CD4-positive, CD25-positive, alpha-beta regulatory T cell (primary cell): ENCODE measurements at regions not wholly inside any gene's neighbourhood (a gene's known extent, or its start where the extent isn't known, plus 50 kb on each side); places are given as distances from the start of the nearest gene placed in this dataset.

Experiments
- ATAC-seq, 2 donors: fragments of 150-1000 bp; cut with Tn5 transposase; one replicate each; pipeline ENCODE4 v1.10.0; 2021; ENCODE audit warnings: low read depth in 2 of 2, moderate number of reproducible peaks in 2 of 2, moderate library complexity in 1 of 2
- DNase-seq, 3 donors: peaks; one replicate each; pipeline versions ENCODE4 v3.0.0 to v3.0.0-alpha.2; 2012 to 2022; ENCODE audit warnings: mixed read lengths in 1 of 3
- H3K27ac ChIP-seq: one replicate; pipeline ENCODE4 v1.7.0; 2013; ENCODE audit warnings: mild to moderate bottlenecking, low read length; ENCODE audit not compliant: insufficient read depth, poor library complexity, severe bottlenecking
- H3K27me3 ChIP-seq: one replicate; pipeline ENCODE4 v1.7.0; 2013; ENCODE audit warnings: low read length; ENCODE audit not compliant: control insufficient read depth, insufficient read depth
- H3K36me3 ChIP-seq: one replicate; pipeline ENCODE4 v1.7.0; 2013; ENCODE audit warnings: mild to moderate bottlenecking, low read length, moderate library complexity; ENCODE audit not compliant: control insufficient read depth, insufficient read depth
- H3K4me1 ChIP-seq: 2 replicates; pipeline ENCODE4 v1.7.0; 2013; ENCODE audit warnings: mild to moderate bottlenecking, low read length; ENCODE audit not compliant: insufficient read depth, control insufficient read depth, poor library complexity, severe bottlenecking
- H3K4me3 ChIP-seq: one replicate; pipeline ENCODE4 v1.7.0; 2013; ENCODE audit warnings: low read depth, mild to moderate bottlenecking, low read length, moderate library complexity
- H3K9me3 ChIP-seq, 2 experiments: 1 replicate in 1 of 2; 2 replicates in 1 of 2; pipeline ENCODE4 v1.7.0; 2013; ENCODE audit warnings: low read length in 2 of 2, mild to moderate bottlenecking in 1 of 2, moderate library complexity in 1 of 2; ENCODE audit not compliant: control insufficient read depth in 2 of 2
- H3K27ac Mint-ChIP-seq, 3 donors: one replicate each; pipeline ENCODE4 v1.8.0; 2020 to 2022; ENCODE audit warnings: mild to moderate bottlenecking in 3 of 3, mixed read lengths in 3 of 3, moderate library complexity in 2 of 3
- H3K27me3 Mint-ChIP-seq: one replicate; pipeline ENCODE4 v1.8.0; 2022; ENCODE audit warnings: mild to moderate bottlenecking, mixed read lengths
- H3K36me3 Mint-ChIP-seq: one replicate; pipeline ENCODE4 v1.8.0; 2020; ENCODE audit warnings: mixed read lengths
- H3K4me1 Mint-ChIP-seq, 4 donors: one replicate each; pipeline ENCODE4 v1.8.0; 2020 to 2022; ENCODE audit warnings: mixed read lengths in 4 of 4, mild to moderate bottlenecking in 1 of 4
- H3K4me3 Mint-ChIP-seq, 4 donors: one replicate each; pipeline ENCODE4 v1.8.0; 2020 to 2022; ENCODE audit warnings: mild to moderate bottlenecking in 4 of 4, mixed read lengths in 4 of 4, moderate library complexity in 3 of 4
- H3K9me3 Mint-ChIP-seq, 7 donors: one replicate each; pipeline ENCODE4 v1.8.0; 2020 to 2022; ENCODE audit warnings: mixed read lengths in 7 of 7, mild to moderate bottlenecking in 3 of 7, moderate library complexity in 2 of 7

GRCh38 chr5:74231697-74232096 is 408.8 kb downstream of the ENC1 start:
- H3K4me1 Mint-ChIP-seq = no peaks in the 10 kb centered on the region
- DNase-seq (no peak), ATAC-seq (no peak)
- H3K27me3 Mint-ChIP-seq = no peaks in the 10 kb centered on the region
- no peak overlapping the region for H3K27ac Mint-ChIP-seq
- Histone ChIP-seq H3K36me3 (no peaks in the 10 kb centered on the region), H3K27me3 (peaks cover 3% of the 10 kb centered on the region), H3K4me3 (no peak overlapping the region), H3K4me1 (no peaks in the 10 kb centered on the region), H3K9me3 (no peaks in the 10 kb centered on the region), H3K27ac (no peak overlapping the region)
- H3K36me3 Mint-ChIP-seq = no peaks in the 10 kb centered on the region
- peaks cover 0 to 4% (median 0%) of the 10 kb centered on the region in 7 donors for H3K9me3 Mint-ChIP-seq
- H3K4me3 Mint-ChIP-seq = no peak overlapping the region

- Histone ChIP-seq H3K9me3 (no peaks in the 10 kb centered on the region), H3K36me3 (no peaks in the 10 kb centered on the region), H3K4me1 (no peaks in the 10 kb centered on the region), H3K27me3 (no peaks in the 10 kb centered on the region), H3K4me3 (no peak overlapping the region), H3K27ac (no peak overlapping the region)
- ATAC-seq = no peak
- Mint-ChIP-seq H3K9me3 (peaks cover 0 to 2% (median 0%) of the 10 kb centered on the region in 7 donors), H3K27me3 (peaks cover 6% of the 10 kb centered on the region), H3K36me3 (no peaks in the 10 kb centered on the region), H3K4me3 (no peak overlapping the region), H3K4me1 (no peaks in the 10 kb centered on the region), H3K27ac (no peak overlapping the region)
- DNase-seq = no peak
Observed at GRCh38 chr5:74226716-74227485, 413.6 kb downstream of the ENC1 start.

- Mint-ChIP-seq H3K27me3 (peaks cover 6% of the 10 kb centered on the region), H3K9me3 (peaks cover 0 to 2% (median 0%) of the 10 kb centered on the region in 7 donors), H3K36me3 (no peaks in the 10 kb centered on the region), H3K4me1 (no peaks in the 10 kb centered on the region), H3K4me3 (no peak overlapping the region), H3K27ac (no peak overlapping the region)
- Histone ChIP-seq H3K27me3 (no peaks in the 10 kb centered on the region), H3K27ac (no peak overlapping the region), H3K36me3 (no peaks in the 10 kb centered on the region), H3K4me3 (no peak overlapping the region), H3K9me3 (no peaks in the 10 kb centered on the region), H3K4me1 (no peaks in the 10 kb centered on the region)
- DNase-seq = no peak
- ATAC-seq = no peak
Observed at GRCh38 chr5:74225587-74225986, 414.9 kb downstream of the ENC1 start.

GRCh38 chr5:74224331-74224730 is 416.2 kb downstream of the ENC1 start:
- no peaks in the 10 kb centered on the region for H3K4me1 ChIP-seq
- ATAC-seq (no peak), DNase-seq (no peak)
- no peak overlapping the region for H3K4me3 ChIP-seq
- Mint-ChIP-seq H3K36me3 (no peaks in the 10 kb centered on the region), H3K27ac (no peak overlapping the region), H3K4me1 (no peaks in the 10 kb centered on the region), H3K27me3 (peaks cover 6% of the 10 kb centered on the region), H3K9me3 (peaks cover 0 to 2% (median 0%) of the 10 kb centered on the region in 7 donors), H3K4me3 (no peak overlapping the region)
- H3K9me3 ChIP-seq = no peaks in the 10 kb centered on the region
- no peaks in the 10 kb centered on the region for H3K36me3 ChIP-seq
- H3K27ac ChIP-seq = no peak overlapping the region
- no peaks in the 10 kb centered on the region for H3K27me3 ChIP-seq

GRCh38 chr5:74222806-74223205 is 417.7 kb downstream of the ENC1 start:
- H3K36me3 ChIP-seq = no peaks in the 10 kb centered on the region

GRCh38 chr5:74221413-74221812 is 419.1 kb downstream of the ENC1 start:
- Mint-ChIP-seq H3K27ac (no peak overlapping the region), H3K27me3 (peaks cover 4% of the 10 kb centered on the region), H3K36me3 (no peaks in the 10 kb centered on the region), H3K9me3 (peaks cover 0 to 8% (median 0%) of the 10 kb centered on the region in 7 donors), H3K4me3 (no peak overlapping the region), H3K4me1 (no peaks in the 10 kb centered on the region)
- Histone ChIP-seq H3K27ac (no peak overlapping the region), H3K4me1 (no peaks in the 10 kb centered on the region), H3K36me3 (no peaks in the 10 kb centered on the region), H3K27me3 (no peaks in the 10 kb centered on the region), H3K4me3 (no peak overlapping the region), H3K9me3 (no peaks in the 10 kb centered on the region)
- DNase-seq (no peak), ATAC-seq (no peak)

More at GRCh38 chr5:74222806-74223205, 417.7 kb downstream of the ENC1 start:
- no peaks in the 10 kb centered on the region for H3K36me3 Mint-ChIP-seq
- peaks cover 0 to 2% (median 0%) of the 10 kb centered on the region in 7 donors for H3K9me3 Mint-ChIP-seq
- H3K4me1 ChIP-seq = no peaks in the 10 kb centered on the region
- no peak overlapping the region for H3K4me3 Mint-ChIP-seq
- DNase-seq (no peak), ATAC-seq (no peak)
- H3K9me3 ChIP-seq = no peaks in the 10 kb centered on the region
- peaks cover 6% of the 10 kb centered on the region for H3K27me3 Mint-ChIP-seq
- no peak overlapping the region for H3K27ac ChIP-seq
- H3K27ac Mint-ChIP-seq = no peak overlapping the region
- H3K4me1 Mint-ChIP-seq = no peaks in the 10 kb centered on the region
- no peaks in the 10 kb centered on the region for H3K27me3 ChIP-seq
- no peak overlapping the region for H3K4me3 ChIP-seq

GRCh38 chr5:74216012-74216411 is 424.5 kb downstream of the ENC1 start:
- no peaks in the 10 kb centered on the region for H3K27me3 Mint-ChIP-seq
- Histone ChIP-seq H3K4me1 (no peaks in the 10 kb centered on the region), H3K27ac (no peak overlapping the region), H3K27me3 (no peaks in the 10 kb centered on the region), H3K9me3 (no peaks in the 10 kb centered on the region), H3K4me3 (no peak overlapping the region), H3K36me3 (no peaks in the 10 kb centered on the region)
- peaks cover 0 to 8% (median 0%) of the 10 kb centered on the region in 7 donors for H3K9me3 Mint-ChIP-seq
- H3K27ac Mint-ChIP-seq = no peak overlapping the region
- ATAC-seq = no peak
- H3K4me3 Mint-ChIP-seq = no peak overlapping the region
- no peaks in the 10 kb centered on the region for H3K4me1 Mint-ChIP-seq
- no peak for DNase-seq
- H3K36me3 Mint-ChIP-seq = no peaks in the 10 kb centered on the region

- Histone ChIP-seq H3K27me3 (peaks cover 2% of the 10 kb centered on the region), H3K9me3 (no peaks in the 10 kb centered on the region), H3K4me3 (no peak overlapping the region), H3K36me3 (no peaks in the 10 kb centered on the region), H3K4me1 (no peaks in the 10 kb centered on the region), H3K27ac (no peak overlapping the region)
- Mint-ChIP-seq H3K9me3 (peaks cover 0 to 8% (median 0%) of the 10 kb centered on the region in 7 donors), H3K27ac (no peak overlapping the region), H3K4me3 (no peak overlapping the region), H3K36me3 (no peaks in the 10 kb centered on the region), H3K27me3 (no peaks in the 10 kb centered on the region), H3K4me1 (no peaks in the 10 kb centered on the region)
- ATAC-seq (no peak), DNase-seq (no peak)
Observed at GRCh38 chr5:74212336-74212735, 428.2 kb downstream of the ENC1 start.
